Tibial artery (tissue), 4 donors: ENCODE measurements at regions not wholly inside any gene's neighbourhood (a gene's known extent, or its start where the extent isn't known, plus 50 kb on each side); places are given as distances from the start of the nearest gene placed in this dataset.
"Not testable (repeated sequence)": the region's sequence is repeated elsewhere in the genome, so short reads cannot be mapped to it uniquely, and the experiment has no call there.

Source experiments
- DNase-seq, 2 donors: peaks; one replicate each; pipeline ENCODE4 v3.0.0-alpha.2; 2019
- H3K27ac ChIP-seq, 2 donors: fragments of 200-600 bp; sonication (generic) in 1 of 2; 1 replicate in 1 of 2; 2 replicates in 1 of 2; pipeline ENCODE4 v1.5.1; 2018 to 2019; ENCODE audit warnings: mild to moderate bottlenecking in 1 of 2
- H3K27me3 ChIP-seq, 2 donors: fragments of 200-600 bp; sonication (generic) in 1 of 2; one replicate each; pipeline versions ENCODE4 v1.5.1 to v1.6.0; 2016 to 2019
- H3K36me3 ChIP-seq, 3 donors: fragments of 200-600 bp; sonication (generic) in 2 of 3; one replicate each; pipeline ENCODE4 v1.5.1; 2016 to 2019; ENCODE audit warnings: mild to moderate bottlenecking in 2 of 3
- H3K4me1 ChIP-seq, 4 donors: fragments of 200-600 bp; sonication (generic) in 2 of 4; 1 replicate in 3 of 4; 2 replicates in 1 of 4; pipeline ENCODE4 v1.5.1; 2016 to 2019
- H3K4me3 ChIP-seq, 2 donors: fragments of 200-600 bp; sonication (generic) in 1 of 2; 1 replicate in 1 of 2; 2 replicates in 1 of 2; pipeline ENCODE4 v1.5.1; 2018 to 2019; ENCODE audit warnings: mild to moderate bottlenecking in 2 of 2
- H3K9me3 ChIP-seq, 3 donors: fragments of 200-600 bp; sonication (generic) in 1 of 3; one replicate each; pipeline ENCODE4 v1.5.1; 2016 to 2019
- CTCF ChIP-seq, 2 experiments: fragments of 200-600 bp in 1 of 2; fragments of 450-650 bp in 1 of 2; IDR thresholded peaks; one replicate each; pipeline ENCODE4 v1.5.1; 2017 to 2019; ENCODE audit warnings: antibody characterized with exemption in 2 of 2, mild to moderate bottlenecking in 1 of 2, moderate library complexity in 1 of 2
- intact Hi-C: fragments of 100-400 bp; cut with DNase I; formaldehyde crosslinking; loops from one replicate; pipeline ENCODE4 v1.15.0; 2023; ENCODE audit warnings: low total_unique reads

DNA sequence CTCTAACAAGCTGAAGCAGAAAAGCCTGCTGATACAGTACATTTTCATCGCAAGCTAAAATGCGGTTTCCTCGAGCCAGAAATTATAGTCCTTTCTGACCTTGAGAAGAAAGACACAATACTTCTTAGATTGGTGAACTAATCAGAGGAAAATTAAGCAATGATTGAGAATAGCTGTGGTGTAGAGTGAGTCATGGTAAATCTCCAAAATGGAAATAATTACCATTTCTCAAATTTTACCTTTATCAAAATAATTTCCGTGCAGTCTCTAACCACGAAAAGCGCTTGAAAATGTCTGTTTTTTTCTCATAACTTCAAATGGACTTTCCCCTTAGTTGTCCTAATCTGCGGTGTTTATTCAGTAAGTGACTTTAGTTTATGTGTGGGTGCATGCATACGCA lies 190.2 kb downstream of the CPE start:
- intact Hi-C loops = no loop called here
- no peak for TF ChIP-seq CTCF (IDR thresholded peaks at IDR 0.05)
- Histone ChIP-seq H3K36me3 (no peaks in the 10 kb centered on the region), H3K4me1 (peaks cover 0 to 1% (median 0%) of the 10 kb centered on the region in 4 donors), H3K27ac (no peak overlapping the region), H3K9me3 (no peaks in the 10 kb centered on the region), H3K4me3 (no peak overlapping the region), H3K27me3 (no peaks in the 10 kb centered on the region)
- DNase-seq = no peak

- H3K27ac ChIP-seq, H3K27me3 ChIP-seq, H3K4me3 ChIP-seq, H3K36me3 ChIP-seq, H3K4me1 ChIP-seq, intact Hi-C loops, H3K9me3 ChIP-seq, DNase-seq: not testable (repeated sequence)
Measured at GRCh38 chr4:165571476-165571875, 192.7 kb downstream of the CPE start.

GRCh38 chr4:165580351-165580905 lies 201.6 kb downstream of the CPE start:
- TF ChIP-seq CTCF (IDR thresholded peaks at IDR 0.05) = no peak
- H3K36me3 ChIP-seq = no peaks in the 10 kb centered on the region
- no peak overlapping the region for H3K4me3 ChIP-seq
- H3K9me3 ChIP-seq = no peaks in the 10 kb centered on the region
- H3K27ac ChIP-seq = no peak overlapping the region
- intact Hi-C loops = no loop called here
- H3K4me1 ChIP-seq = peaks cover 0 to 15% (median 1%) of the 10 kb centered on the region in 4 donors
- DNase-seq = peak in 1 of 2 donors; percentile 22
- H3K27me3 ChIP-seq = no peaks in the 10 kb centered on the region

DNA sequence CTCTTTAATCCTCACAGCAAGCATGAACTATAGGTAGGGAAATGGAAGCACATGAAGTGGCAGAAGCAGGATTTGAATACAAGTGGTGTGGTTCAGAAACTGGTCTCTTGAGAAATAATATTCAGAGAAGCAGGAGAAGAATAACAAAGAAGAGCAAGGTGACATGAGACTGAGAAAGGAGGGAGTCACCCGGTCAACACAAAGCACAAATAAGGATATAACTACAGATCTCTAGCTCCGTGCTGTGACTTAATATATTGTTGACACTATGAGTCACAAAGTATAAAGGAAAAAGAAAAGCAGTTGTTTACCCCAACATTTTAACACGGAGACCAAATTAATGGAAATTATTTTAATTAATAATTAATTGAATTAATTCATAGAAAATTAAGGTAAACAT lies 204.5 kb downstream of the CPE start:
- Histone ChIP-seq H3K4me1 (peaks cover 0 to 15% (median 1%) of the 10 kb centered on the region in 4 donors), H3K4me3 (no peak overlapping the region), H3K36me3 (no peaks in the 10 kb centered on the region), H3K9me3 (no peaks in the 10 kb centered on the region), H3K27me3 (no peaks in the 10 kb centered on the region), H3K27ac (no peak overlapping the region)
- TF ChIP-seq CTCF (IDR thresholded peaks at IDR 0.05) = no peak
- no peak for DNase-seq
- intact Hi-C loops = no loop called here

GRCh38 chr4:165584916-165585315 lies 206.1 kb downstream of the CPE start:
- intact Hi-C loops = no loop called here
- Histone ChIP-seq H3K27me3 (no peaks in the 10 kb centered on the region), H3K4me1 (peaks cover 0 to 12% (median under 1%) of the 10 kb centered on the region in 4 donors), H3K9me3 (no peaks in the 10 kb centered on the region), H3K27ac (no peak overlapping the region), H3K4me3 (no peak overlapping the region), H3K36me3 (no peaks in the 10 kb centered on the region)
- no peak for TF ChIP-seq CTCF (IDR thresholded peaks at IDR 0.05)
- DNase-seq = no peak

GRCh38 chr4:165588534-165589315 lies 209.9 kb downstream of the CPE start:
- Histone ChIP-seq H3K36me3 (no peaks in the 10 kb centered on the region), H3K27me3 (no peaks in the 10 kb centered on the region), H3K27ac (no peak overlapping the region), H3K9me3 (no peaks in the 10 kb centered on the region), H3K4me3 (no peak overlapping the region), H3K4me1 (no peaks in the 10 kb centered on the region)
- intact Hi-C loops = no loop called here
- no peak for DNase-seq
- no peak for TF ChIP-seq CTCF (IDR thresholded peaks at IDR 0.05)
